ENCODE measurements at regions not wholly inside any gene's neighbourhood (a gene's known extent, or its start where the extent isn't known, plus 50 kb on each side); places are given as distances from the start of the nearest gene placed in this dataset.

- no TSS peak for BruUV-seq (replicated peaks)
- no peak for FAIRE-seq
- intact Hi-C loops (cut with micrococcal nuclease), result no loop called here
These were observed 946.8 kb upstream of the POT1 start for GRCh38 chr7:125876431-125876830.

DNA sequence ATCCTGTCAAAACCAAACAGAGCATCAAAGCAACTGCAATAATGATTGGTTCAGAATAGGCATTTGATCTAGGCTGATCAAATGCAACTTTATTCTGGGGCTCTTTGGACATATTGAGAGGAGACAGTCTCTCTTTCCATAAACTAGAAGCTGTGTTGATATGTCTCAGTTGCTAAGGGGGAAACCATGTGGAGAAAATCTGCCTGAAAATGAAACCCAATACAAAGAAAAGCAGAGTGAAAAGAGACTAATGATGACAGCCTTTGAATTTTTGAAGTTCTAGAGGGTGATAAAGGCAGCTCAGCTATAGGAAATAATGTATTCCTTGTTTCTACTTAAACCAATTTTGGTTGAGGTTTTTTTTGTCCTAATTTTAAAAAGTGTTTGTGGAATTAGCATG is 941.8 kb upstream of the POT1 start:
- ChIA-PET POLR2A (no interaction called here), CTCF (ENCODE audit: low intra/inter-chr PET ratio) (no interaction called here)
- intact Hi-C loops (cut with micrococcal nuclease), result no loop called here
- no TSS peak for BruUV-seq (replicated peaks)
- no peaks in the 10 kb centered on the region for H3K36me3 ChIP-seq (ENCODE audit: control insufficient read depth, insufficient read depth, low read length)
- H3K9me1 ChIP-seq (ENCODE audit: control insufficient read depth, insufficient read depth, low read length), result no peaks in the 10 kb centered on the region
- in situ Hi-C loops (cut with MboI), result no loop called here
- no peaks in the 10 kb centered on the region for H3K9me3 ChIP-seq (replicated peaks; ENCODE audit: control insufficient read depth, insufficient read depth, low read depth, low read length)
- no peak overlapping the region for H3K9ac ChIP-seq (ENCODE audit: insufficient read depth in 1 of 2, low read depth in 2 of 2, low read length in 2 of 2)
- H3K27ac ChIP-seq (ENCODE audit: extremely low read depth, low read depth, low read length), result no peak overlapping the region
- no peaks in the 10 kb centered on the region for H3K79me2 ChIP-seq (ENCODE audit: control insufficient read depth, insufficient read depth, low read length)
- no peak overlapping the region for H3K4me2 ChIP-seq (ENCODE audit: insufficient read depth, low read length)
- H3K4me1 ChIP-seq (replicated peaks in 1 of 2; ENCODE audit: control insufficient read depth in 2 of 2, insufficient read depth in 2 of 2, low read length in 2 of 2), result no peaks in the 10 kb centered on the region
- DNase-seq (ENCODE audit: extremely low read depth in 1 of 4, low spot score in 3 of 4) (no peak), ATAC-seq (no peak), FAIRE-seq (no peak)
- no peaks in the 10 kb centered on the region for H3K27me3 ChIP-seq (ENCODE audit: control insufficient read depth in 2 of 2, insufficient read depth in 2 of 2, low read length in 2 of 2)
- no peak overlapping the region for H3K4me3 ChIP-seq
- no peak overlapping the region for H2AFZ ChIP-seq (ENCODE audit: low read depth, low read length)
- no peaks in the 10 kb centered on the region for H4K20me1 ChIP-seq (replicated peaks; ENCODE audit: control insufficient read depth, insufficient read depth, low read length)
- TF ChIP-seq ZNF253 (CRISPR knock-in tag; conservative IDR thresholded peaks at IDR 0.05) (no peak), CTBP1 (IDR thresholded peaks at IDR 0.05; ENCODE audit: borderline replicate concordance) (no peak), ESRRB (CRISPR knock-in tag; IDR thresholded peaks at IDR 0.05; ENCODE audit: borderline replicate concordance) (no peak), HNRNPL (IDR thresholded peaks at IDR 0.05; ENCODE audit: low read depth, low read length) (no peak)
- TF ChIP-seq, protein P1, sequence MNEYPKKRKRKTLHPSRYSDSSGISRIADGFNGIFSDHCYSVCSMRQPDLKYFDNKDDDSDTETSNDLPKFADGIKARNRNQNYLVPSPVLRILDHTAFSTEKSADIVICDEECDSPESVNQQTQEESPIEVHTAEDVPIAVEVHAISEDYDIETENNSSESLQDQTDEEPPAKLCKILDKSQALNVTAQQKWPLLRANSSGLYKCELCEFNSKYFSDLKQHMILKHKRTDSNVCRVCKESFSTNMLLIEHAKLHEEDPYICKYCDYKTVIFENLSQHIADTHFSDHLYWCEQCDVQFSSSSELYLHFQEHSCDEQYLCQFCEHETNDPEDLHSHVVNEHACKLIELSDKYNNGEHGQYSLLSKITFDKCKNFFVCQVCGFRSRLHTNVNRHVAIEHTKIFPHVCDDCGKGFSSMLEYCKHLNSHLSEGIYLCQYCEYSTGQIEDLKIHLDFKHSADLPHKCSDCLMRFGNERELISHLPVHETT (CRISPR knock-in tag; conservative IDR thresholded peaks at IDR 0.05 in 1 of 2, IDR thresholded peaks at IDR 0.05 in 1 of 2), result no peak
- TF ChIP-seq, protein P2, sequence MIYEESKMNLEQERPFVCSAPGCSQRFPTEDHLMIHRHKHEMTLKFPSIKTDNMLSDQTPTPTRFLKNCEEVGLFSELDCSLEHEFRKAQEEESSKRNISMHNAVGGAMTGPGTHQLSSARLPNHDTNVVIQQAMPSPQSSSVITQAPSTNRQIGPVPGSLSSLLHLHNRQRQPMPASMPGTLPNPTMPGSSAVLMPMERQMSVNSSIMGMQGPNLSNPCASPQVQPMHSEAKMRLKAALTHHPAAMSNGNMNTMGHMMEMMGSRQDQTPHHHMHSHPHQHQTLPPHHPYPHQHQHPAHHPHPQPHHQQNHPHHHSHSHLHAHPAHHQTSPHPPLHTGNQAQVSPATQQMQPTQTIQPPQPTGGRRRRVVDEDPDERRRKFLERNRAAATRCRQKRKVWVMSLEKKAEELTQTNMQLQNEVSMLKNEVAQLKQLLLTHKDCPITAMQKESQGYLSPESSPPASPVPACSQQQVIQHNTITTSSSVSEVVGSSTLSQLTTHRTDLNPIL (CRISPR knock-in tag; IDR thresholded peaks at IDR 0.05), result no peak

More at GRCh38 chr7:125876431-125876830, 946.8 kb upstream of the POT1 start:
- ChIA-PET CTCF (ENCODE audit: low intra/inter-chr PET ratio) (interaction anchor here (0.7 kb wide), 1 partner anchor 1700 kb away, joined by 3 read pairs; no protein-coding TSS in a partner anchor), POLR2A (interaction anchor here (0.5 kb wide), 1 partner anchor 428 kb away, joined by 3 read pairs; no protein-coding TSS in a partner anchor)
- TF ChIP-seq NUFIP1 (IDR thresholded peaks at IDR 0.05; ENCODE audit: partially characterized antibody) (no peak), COPS2 (conservative IDR thresholded peaks at IDR 0.05) (no peak), ZNF121 (CRISPR knock-in tag; conservative IDR thresholded peaks at IDR 0.05) (no peak), TAF9B (IDR thresholded peaks at IDR 0.05; ENCODE audit: partially characterized antibody) (no peak), CEBPB (tag; IDR thresholded peaks at IDR 0.05) (no peak), ZNF436 (CRISPR knock-in tag; IDR thresholded peaks at IDR 0.05) (no peak), NFATC3 (IDR thresholded peaks at IDR 0.05) (no peak), ZFP1 (CRISPR knock-in tag; IDR thresholded peaks at IDR 0.05) (no peak), LCOR (CRISPR knock-in tag; IDR thresholded peaks at IDR 0.05) (no peak), BCOR (IDR thresholded peaks at IDR 0.05) (no peak)
- TF ChIP-seq, protein P3, sequence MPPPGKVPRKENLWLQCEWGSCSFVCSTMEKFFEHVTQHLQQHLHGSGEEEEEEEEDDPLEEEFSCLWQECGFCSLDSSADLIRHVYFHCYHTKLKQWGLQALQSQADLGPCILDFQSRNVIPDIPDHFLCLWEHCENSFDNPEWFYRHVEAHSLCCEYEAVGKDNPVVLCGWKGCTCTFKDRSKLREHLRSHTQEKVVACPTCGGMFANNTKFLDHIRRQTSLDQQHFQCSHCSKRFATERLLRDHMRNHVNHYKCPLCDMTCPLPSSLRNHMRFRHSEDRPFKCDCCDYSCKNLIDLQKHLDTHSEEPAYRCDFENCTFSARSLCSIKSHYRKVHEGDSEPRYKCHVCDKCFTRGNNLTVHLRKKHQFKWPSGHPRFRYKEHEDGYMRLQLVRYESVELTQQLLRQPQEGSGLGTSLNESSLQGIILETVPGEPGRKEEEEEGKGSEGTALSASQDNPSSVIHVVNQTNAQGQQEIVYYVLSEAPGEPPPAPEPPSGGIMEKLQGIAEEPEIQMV (tag; conservative IDR thresholded peaks at IDR 0.05; ENCODE audit: low read depth), result no peak
- H2AFZ ChIP-seq (ENCODE audit: low read depth, low read length), result no peak overlapping the region
- H3K27ac ChIP-seq (ENCODE audit: extremely low read depth, low read depth, low read length), result no peak overlapping the region
- no peaks in the 10 kb centered on the region for H3K36me3 ChIP-seq (ENCODE audit: control insufficient read depth, insufficient read depth, low read length)
- in situ Hi-C loops (cut with MboI), result no loop called here
- no peak overlapping the region for H3K4me2 ChIP-seq (ENCODE audit: insufficient read depth, low read length)
- H3K9ac ChIP-seq (ENCODE audit: insufficient read depth in 1 of 2, low read depth in 2 of 2, low read length in 2 of 2), result no peak overlapping the region
- H3K4me1 ChIP-seq (replicated peaks in 1 of 2; ENCODE audit: control insufficient read depth in 2 of 2, insufficient read depth in 2 of 2, low read length in 2 of 2), result no peaks in the 10 kb centered on the region
- no peaks in the 10 kb centered on the region for H3K79me2 ChIP-seq (ENCODE audit: control insufficient read depth, insufficient read depth, low read length)
- ATAC-seq, result no peak
- H4K20me1 ChIP-seq (replicated peaks; ENCODE audit: control insufficient read depth, insufficient read depth, low read length), result no peaks in the 10 kb centered on the region
- no peak overlapping the region for H3K4me3 ChIP-seq
- no peaks in the 10 kb centered on the region for H3K9me3 ChIP-seq (replicated peaks; ENCODE audit: control insufficient read depth, insufficient read depth, low read depth, low read length)
- no peaks in the 10 kb centered on the region for H3K27me3 ChIP-seq (ENCODE audit: control insufficient read depth in 2 of 2, insufficient read depth in 2 of 2, low read length in 2 of 2)
- no peaks in the 10 kb centered on the region for H3K9me1 ChIP-seq (ENCODE audit: control insufficient read depth, insufficient read depth, low read length)
- DNase-seq (ENCODE audit: extremely low read depth in 1 of 4, low spot score in 3 of 4), result no peak
